Stimulated activated CD4-positive, alpha-beta T cell treated with anti-CD3 and anti-CD28 coated beads, Interleukin-4, amount 100 ng/mL, for 1 hour (primary cell): ENCODE measurements at regions not wholly inside any gene's neighbourhood (a gene's known extent, or its start where the extent isn't known, plus 50 kb on each side); places are given as distances from the start of the nearest gene placed in this dataset.
"Not testable (repeated sequence)": the region's sequence is repeated elsewhere in the genome, so short reads cannot be mapped to it uniquely, and the experiment has no call there.

Source experiments
- DNase-seq: peaks from one replicate; pipeline ENCODE4 v3.0.0-alpha.2; 2020

DNA sequence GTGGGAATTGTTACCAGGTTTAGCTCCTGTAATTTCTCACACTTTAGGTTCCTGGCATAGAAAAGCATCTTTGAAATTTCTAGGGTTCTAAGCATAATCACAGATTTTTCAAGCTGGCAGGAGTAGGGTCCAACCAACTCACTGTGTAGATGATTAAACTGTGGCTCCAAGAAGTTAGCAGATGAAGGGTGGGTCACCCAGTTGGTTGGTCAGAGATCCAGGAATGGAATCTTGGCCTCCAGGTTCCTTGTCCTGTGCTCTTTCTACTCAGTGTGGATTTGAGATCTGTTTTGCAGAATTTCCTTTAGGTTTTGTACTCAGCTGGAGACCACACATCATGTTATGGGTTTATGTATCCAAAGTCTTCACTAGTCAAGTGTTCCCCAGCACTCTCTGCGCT lies 90.3 kb upstream of the MAML3 start:
- DNase-seq = no peak

DNA sequence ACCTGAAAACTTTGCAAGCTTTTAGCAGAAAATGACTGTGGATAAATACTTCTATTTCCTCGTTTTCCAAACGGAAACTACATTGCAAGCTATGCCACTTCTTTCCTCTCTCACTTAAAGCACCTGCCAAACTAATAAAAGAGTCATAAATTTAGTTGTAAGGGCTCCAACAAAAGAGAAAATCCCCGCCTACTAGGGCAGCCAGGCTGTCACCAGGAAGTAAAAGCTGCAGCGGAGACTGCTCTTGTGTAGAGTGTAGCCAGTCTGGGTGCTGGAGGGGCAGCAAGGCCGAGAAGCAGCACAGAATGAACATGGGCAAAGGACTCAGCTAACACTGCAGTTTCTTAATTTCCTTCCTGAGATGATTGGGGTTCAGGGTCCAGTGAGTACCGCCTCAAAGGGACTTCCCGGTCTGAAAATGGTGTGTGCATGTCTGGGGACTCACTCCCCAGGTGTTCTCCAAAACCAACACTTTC lies 89.3 kb upstream of the MAML3 start:
- peak; percentile 19 for DNase-seq

DNA sequence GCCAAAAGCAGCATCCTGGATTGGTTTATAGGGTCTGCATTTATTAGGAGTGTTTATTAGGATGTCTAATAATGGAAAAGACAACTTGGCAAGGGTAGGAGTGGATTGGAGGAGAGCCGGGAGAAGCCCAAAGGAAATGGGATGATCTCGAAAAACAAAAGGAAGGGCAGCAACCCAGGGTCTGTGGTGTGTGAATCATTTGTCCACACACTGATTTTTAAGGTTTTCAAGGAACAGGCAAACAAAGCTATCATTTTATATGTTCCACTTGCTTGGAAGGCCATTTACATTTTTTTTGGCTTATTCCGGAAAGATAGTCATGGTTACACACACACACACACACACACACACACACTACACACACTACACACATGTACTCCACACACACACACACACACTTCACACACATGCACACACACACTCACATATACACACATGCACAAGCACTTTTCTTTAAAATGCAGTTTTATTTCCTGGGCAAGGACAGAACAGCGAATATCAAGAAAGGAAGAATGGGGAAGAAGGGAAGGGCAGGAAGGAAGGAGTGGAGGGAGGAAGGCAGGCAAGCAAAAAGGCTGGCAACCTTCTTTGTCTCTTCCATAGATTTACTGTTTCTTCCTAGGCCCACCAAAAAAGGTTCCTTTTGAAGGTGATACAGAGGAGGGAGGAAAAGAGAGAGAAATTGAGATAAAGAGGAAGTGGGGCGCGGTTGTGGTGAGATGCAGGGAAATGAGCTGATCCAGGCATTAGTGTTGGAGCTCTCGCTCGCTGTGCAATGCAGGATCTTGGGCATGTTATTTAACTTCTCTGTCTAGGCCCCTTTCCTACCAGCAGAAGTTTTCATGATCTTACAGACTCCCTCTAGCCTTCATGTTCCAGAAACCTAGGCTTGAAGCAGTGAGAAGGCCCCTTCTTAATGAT lies 88.6 kb upstream of the MAML3 start:
- DNase-seq = no peak

DNA sequence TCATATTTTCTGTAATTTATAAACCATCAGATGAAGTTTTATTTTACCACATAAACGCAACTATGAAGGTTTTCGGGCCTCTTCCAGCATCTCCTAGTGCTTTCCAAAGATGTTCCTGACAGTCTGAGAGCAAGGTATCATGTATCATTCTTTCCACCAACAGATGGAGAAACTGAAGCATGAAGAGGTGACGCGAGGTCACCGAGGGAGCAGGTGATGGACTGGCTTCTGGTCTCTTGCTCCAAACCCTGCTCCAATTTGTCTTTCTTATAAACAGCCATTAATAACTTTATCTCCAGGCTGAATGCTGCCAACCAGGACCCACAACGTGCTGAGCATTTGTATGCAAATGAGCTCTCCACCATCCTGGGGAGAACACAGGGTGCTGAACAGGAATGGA lies 86.3 kb upstream of the MAML3 start:
- no peak for DNase-seq

DNA sequence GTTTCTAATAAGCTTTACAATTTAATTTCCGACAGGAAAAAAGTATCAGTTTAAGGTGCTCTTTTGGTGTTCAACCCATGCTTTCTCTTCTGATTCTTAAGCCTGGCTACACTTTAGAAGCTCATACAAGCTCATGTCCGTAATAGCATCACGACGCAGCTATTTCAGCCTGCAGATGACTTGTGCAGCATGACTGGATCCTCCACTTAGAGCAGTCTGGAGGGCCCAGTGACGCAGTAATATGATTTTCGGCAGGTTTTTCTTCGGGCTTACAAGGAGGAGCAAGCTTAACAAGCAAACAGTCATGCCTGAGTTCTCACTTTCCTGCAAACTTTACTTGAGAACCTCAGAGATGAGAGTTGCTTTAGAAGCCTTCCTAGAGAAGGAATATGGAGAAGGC lies 85.3 kb upstream of the MAML3 start:
- no peak for DNase-seq

DNA sequence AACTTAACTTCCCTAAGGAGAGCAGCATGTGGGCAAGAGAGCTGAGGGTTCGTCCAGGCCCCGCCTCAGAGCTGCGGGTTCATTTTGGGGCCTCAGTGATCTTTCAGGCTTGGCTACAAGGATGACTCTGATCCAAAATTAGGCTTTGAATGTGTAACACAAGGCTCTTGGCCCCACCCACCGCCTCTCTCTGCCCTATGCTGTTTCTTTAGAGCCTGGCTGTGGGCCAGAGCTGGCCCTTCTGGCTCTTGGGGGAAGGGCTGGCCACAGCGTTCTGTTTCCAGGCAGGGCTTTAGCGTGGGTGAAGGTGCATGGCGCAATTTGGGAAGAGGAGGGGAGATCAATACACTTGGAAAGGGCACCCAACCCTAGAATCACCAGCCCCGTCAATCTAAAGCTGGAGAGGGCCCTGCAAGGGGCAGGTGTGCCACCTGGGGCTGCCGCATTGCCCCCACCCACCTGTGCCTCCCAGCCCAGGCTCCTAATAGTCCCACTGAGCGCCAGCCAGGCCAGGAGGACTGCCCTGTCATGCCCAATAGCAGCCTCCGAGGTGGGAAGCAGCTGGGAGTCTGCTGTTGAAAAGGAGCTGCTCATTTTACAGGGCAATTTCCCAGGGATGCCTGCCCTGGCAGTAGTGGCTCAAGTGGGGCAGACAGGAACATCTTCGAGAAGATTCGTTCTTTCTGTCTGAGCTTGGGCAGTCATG lies 84.5 kb upstream of the MAML3 start:
- DNase-seq = no peak

DNA sequence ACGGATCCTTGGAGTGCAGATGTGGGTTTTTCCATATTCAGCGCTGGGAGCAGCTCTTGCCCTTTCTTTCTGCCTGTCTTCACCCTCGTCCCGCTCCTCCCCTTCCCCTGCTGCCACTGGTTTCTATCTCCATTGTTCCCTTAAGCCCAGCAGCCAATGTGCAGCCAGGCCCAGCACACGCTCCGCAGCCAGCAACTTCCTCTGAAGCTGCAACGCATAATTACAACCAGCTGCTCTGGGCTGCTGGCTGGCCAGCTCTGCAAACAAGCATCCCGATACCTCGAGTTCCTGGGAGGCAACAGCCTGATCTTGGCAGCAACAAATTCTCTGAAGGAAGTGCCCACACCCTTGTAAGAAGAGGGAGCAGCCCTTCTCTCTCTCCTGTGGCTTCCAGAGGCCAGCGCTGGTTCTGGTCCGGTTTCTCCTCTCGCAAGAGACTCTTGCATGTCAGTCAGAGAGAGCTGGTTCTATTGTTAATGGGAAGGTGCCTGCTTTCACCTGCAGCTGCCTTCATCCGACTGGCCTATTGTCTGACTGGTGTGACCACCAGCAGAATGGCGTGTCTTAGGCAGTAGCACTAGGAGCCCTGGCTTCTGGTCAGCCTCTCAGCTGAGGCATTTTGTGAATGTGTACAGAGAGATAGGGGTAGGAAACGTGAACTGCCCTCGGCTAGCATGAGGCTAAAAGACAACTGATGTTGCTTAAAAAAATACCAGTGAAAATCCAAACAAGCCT lies 83.8 kb upstream of the MAML3 start:
- DNase-seq = no peak

DNA sequence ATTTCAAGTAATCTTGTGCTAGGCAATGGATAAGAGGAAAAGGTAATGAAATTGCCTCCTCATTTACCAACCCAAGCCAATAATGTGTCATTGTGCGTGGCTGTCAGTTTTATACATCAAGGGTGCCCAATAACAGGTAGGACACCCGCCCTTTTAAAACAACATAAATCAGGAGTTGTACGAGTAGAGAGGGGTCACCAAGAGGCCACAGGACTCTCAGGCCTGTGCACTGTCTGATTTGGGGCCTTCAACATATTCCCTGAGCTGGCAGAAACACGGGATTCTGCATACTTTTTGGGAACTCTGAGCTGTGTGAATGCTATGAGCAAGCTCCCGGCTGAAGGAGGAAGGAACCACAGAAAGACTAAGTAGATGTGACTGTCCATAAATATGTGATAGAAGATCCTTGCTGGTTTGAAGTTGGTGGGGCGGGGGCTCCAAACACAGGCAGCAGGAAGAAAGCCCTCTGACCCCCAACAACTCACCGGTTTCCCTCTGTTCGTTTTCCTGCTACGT lies 82.7 kb upstream of the MAML3 start:
- no peak for DNase-seq

DNA sequence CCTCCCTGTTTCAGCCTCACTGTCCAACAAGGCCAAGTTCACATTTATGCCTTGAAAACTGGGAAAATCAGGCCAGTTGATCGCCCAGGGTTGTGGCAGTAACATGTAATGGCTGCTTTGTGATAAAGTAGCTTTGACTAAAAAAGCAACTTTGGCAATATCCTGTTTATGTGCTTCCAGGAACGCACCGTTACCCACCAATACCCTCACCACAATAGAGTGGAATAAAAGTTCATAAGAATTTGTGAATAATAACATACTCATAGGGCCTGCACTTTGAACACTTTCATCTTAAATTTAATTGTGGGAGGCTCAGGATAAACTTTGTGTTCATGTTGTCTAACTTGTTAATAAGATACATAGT lies 80.7 kb upstream of the MAML3 start:
- DNase-seq = no peak

DNA sequence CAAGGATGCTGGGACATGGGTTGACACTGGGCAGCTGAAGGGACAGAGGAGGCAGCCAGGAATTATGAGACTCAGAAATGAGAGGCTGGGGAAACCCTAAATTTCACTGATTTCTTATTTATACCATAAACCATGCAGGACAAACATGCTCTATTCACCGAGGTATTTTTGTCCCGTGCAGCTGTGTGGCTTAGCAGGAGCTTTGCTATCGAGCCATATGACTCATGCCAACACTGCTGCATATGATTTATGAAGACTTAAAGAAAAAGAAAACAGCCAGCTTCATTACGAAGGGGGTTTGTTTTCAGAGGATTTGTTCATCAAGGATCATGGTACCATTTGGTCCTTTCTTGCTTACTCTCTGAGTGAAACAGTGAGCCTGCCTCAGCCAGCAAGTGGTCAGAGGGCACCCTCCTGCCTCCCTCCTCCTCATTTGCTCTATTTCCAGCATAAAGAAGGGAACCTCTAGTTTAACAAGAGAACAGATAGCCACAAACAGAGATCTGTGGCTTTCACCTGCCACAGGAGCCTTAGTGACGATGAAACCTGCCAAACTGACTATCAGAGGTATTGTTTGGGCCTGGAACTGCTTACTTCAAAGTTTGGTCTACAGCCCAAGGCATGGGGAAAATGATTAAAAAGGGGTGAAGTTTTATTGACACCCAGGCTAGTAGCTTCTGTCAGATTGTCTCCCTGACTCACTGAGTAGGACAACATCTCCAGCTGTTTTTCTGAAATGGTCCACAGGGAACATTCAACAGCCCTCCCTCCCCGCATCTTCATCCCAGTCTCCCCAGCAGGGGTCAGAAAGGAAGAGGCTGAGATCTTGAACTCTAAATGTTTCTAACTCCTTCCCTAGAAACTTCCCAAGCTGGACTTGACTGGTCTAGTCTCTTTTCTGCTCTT lies 80.1 kb upstream of the MAML3 start:
- no peak for DNase-seq

DNA sequence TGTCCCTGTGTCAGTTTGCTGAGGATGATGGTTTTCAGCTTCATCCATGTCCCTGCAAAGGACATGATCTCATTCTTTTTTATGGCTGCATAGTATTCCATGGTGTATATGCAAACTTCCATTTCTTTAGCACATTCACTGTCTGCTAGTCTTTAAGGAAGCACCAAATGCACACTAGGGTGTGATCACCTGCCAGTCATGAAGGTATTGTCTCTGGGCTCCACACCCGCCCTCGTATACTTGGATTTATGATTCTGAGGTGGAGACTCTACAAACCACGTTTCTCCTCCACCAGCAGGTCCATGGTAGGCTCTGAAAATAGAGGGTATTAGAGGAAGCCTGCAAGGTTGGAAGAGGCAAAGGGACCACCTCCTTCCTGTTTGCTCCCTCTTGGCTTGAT lies 75.9 kb upstream of the MAML3 start:
- no peak for DNase-seq

DNA sequence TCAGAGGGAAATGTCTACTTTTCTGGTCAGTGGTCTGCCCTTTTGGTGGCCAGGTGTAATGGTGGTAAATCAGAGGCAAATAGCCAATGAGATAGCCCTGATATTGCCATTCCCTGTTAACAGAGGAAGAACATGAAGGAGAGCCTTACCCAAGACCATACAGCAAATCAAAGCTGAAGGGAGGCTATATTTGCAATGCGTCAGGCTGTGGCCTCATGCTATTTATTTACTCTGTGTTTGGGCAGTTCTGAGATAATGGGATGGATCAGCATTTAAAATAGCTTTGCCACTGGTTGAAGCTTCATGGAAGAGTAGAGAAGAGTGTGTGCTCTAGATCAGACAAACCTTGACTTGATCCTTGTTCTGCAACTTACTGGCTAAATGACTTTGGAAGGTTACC lies 73.3 kb upstream of the MAML3 start:
- DNase-seq = no peak

DNA sequence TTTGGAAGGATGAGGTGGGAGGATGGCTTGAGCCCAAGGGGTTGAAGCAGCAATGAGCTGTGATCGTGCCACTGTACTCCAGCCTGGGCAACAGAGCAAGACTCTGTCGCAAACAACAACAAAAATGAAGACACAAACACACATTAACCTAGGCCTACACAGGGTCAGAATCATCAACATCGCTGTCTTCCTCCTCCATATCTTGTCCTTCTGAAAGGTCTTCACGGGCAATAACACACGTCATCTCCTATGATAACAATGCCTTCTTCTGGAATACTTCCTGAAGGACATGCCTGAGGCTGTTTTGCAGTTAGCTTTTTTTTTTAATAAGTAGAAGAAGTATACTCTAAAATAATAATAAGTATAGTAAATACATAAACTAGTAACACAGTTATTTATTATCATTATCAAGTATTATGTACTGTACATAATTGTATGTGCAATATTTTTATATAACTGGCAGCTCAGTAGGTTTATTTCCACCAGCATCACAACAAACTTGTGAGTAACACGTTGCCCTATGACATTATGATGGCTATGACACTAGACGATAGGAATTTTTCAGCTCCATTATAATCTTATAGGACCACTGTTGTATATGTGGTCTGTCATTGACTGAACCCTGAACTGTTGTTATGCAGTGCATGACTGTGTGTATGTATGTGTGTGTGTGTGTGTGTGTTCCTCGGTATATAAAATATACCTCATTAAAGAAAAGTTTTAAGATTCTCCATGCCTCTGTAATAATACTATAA lies 69.2 kb upstream of the MAML3 start:
- no peak for DNase-seq

DNA sequence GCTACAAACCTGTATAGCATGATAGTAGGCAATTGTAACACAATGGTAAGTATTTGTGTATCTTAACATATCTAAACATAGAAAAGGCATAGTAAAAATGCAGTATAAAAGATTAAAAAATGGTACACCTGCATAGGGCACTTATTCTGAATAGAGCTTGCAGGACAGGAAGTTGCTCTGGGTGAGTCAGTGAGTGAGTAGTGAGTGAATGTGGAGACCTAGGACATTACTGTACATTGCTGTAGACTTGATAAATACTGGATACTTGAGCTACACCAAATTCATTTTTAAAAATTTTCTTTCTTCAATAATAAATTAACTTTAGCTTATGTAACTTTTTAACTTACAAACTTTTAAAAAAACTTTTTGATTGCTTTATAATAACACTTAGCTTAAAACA lies 68.2 kb upstream of the MAML3 start:
- DNase-seq = no peak

DNA sequence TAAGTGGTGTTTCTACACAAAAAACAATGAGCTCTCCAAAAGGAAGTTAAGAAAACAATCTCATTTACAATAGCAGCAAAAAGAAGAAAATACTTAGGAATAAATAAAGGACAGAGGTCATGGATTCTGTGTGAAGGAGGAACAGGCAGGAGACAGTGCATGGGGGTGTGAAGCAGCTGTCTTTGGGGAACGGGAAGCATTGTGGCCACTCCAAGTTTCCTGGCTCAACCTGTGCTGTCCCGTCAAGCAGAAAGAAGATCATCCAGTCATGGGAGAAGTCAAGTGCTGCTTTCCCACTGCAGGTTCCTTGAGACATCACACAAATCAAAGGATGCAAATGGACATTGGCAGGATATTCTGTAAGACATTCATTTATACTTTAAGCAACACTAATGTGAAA lies 66.1 kb upstream of the MAML3 start:
- no peak for DNase-seq

DNA sequence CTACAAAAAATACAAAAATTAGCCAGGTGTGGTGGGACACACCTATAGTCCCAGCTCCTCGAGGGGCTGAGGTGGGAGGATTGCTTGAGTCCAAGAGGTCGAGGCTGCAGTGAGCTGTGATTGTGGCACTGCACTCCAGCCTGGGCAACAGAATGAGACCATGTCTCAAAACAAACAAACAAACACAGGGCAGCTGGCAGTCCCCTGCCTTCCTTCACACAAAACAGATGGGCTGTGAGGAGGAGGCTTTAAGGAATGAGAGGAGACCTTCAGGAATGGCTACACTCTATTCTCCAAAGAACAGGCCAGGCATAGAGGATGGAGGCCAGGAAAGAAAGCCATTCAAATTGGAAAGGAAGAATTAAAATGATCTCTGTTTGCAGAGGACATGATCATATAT lies 65.6 kb upstream of the MAML3 start:
- no peak for DNase-seq

DNA sequence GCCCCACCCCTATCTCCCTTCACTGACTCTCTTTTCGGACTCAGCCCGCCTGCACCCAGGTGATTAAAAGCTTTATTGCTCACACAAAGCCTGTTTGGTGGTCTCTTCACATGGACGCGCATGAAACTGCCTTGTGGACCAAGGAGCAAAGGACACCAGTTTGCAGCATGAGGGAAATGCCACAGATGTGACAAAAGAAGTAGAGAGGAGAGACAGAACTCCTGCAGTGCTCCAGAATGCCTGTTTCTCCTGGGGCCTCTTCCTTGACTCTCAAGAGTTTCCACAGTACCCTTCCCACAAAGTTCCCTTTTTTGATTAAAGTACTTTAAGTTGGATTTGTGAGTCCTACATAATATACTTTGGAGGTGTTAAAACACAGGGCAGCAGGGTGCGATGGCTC lies 65.1 kb upstream of the MAML3 start:
- not testable (repeated sequence) for DNase-seq

DNA sequence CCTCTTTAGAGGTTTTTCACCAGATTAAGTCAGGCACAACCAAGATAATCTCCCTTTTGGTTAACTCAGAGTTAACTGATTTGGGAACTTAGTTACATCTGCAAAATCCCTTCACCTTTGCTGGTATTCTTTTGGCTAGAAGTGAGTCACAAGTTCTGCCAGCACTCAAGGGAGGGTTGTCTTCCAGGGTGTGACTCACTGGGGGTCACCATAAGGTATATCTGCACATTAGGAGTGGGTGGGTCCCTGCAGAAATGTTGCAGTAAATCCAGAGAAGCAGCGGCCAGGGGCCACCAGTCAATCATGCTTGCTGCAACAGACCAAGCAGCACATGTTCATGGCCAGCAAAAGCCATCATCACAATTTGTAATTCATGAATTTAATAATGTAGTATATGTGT lies 59.8 kb upstream of the MAML3 start:
- no peak for DNase-seq

DNA sequence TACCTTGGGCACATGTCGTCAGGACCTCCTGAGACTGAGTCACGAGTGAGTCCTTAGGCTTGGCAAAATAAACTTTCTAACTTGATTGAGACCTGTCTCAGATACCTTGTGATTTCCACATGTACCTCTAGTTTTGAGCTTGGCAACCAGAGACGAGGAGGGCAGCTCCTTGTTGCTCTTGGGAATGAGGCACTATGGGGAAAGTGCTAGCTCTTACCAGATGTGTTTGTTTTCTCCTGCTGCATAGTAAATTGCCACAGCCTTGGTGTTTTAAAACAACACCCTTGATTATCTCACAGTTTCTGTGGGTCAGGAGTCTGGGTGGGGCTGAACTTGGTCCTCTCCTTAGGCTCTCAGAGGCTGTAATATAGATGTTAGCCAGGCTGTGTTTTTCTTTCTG lies 59.1 kb upstream of the MAML3 start:
- no peak for DNase-seq

DNA sequence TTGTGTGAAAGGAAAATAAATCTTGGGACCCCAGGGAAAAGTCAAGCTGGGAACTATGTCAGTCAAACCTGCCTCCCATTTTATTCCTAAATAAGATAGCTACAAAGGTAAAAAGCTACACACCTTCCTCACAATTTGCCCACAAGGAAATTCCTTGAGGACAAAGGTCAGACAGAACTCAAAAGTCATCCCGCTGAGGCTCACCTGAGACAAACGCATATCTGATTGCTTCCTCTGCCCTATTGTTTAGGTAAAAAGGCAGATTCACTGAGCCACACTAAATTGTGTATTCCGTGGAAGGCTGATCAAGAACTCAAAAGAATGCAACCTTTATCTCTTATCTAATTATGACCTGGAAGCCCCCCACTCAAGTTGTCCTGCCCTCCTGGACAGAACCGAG lies 58.7 kb upstream of the MAML3 start:
- DNase-seq = no peak

DNA sequence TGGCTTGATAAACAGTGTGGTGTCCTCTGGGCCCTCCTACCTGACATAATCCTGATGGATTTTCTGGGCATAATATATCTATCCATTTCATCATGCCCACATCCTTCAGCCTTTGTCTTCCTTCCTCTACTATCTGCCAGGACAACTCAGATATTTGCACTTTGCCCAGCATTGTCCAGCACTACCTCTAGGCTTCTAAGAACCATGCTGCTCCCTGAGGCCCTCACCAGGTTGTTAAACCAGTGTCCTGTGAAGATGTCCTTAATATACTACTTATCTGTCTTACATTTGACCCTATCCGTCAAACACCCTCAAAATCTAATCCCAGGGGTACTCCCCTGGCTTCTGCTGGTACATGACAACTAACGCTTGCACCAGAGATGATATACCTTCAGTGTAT lies 58.2 kb upstream of the MAML3 start:
- DNase-seq = no peak

DNA sequence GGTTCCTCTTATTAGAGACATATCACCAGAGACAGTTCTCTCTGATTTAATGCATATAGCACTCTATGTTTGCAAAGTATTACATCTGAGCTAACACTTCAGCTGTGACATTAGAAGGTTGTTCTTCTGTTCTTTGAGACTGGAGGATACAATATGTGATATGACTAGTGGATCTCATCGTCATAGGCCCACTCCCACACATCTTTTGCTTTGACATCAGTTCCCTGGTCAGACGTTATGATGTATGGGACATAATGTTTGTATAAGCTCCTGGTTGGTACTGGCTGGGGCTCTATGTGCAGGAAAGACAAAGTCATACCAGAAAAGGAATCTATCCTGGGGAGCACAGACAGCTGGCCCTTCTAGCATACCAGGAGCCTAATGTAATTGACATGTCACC lies 57.7 kb upstream of the MAML3 start:
- no peak for DNase-seq
